RWPE1 (cell line): ENCODE measurements at regions not wholly inside any gene's neighbourhood (a gene's known extent, or its start where the extent isn't known, plus 50 kb on each side); places are given as distances from the start of the nearest gene placed in this dataset.

ENCODE experiments used
- CTCF ChIA-PET: fragments of 350-600 bp; sonication (Branson Sonifier 250); formaldehyde crosslinking; extraction: SDS; loops from one replicate; lab custom pipeline; 2021; lab: Yijun Ruan, JAX
- POLR2A ChIA-PET: fragments of 400-600 bp; formaldehyde crosslinking; extraction: SDS; loops from one replicate; lab custom pipeline; 2020; ENCODE audit warnings: antibody characterized with exemption; ENCODE audit not compliant: low non-redundant PET; lab: Yijun Ruan, JAX
- DNase-seq: peaks from one replicate; pipeline ENCODE4 v3.0.0; 2012; ENCODE audit warnings: low spot score
- H3K27ac ChIP-seq: fragments of 450-650 bp; 2 replicates; pipeline ENCODE4 v1.5.1; 2017
- TF ChIP-seq, protein P1 (sequence below): fragments of 450-650 bp; conservative IDR thresholded peaks from 2 replicates; pipeline ENCODE4 v1.5.1; 2017; ENCODE audit warnings: low read depth, mild to moderate bottlenecking

- no peak overlapping the region for H3K27ac ChIP-seq
- TF ChIP-seq, protein P1, sequence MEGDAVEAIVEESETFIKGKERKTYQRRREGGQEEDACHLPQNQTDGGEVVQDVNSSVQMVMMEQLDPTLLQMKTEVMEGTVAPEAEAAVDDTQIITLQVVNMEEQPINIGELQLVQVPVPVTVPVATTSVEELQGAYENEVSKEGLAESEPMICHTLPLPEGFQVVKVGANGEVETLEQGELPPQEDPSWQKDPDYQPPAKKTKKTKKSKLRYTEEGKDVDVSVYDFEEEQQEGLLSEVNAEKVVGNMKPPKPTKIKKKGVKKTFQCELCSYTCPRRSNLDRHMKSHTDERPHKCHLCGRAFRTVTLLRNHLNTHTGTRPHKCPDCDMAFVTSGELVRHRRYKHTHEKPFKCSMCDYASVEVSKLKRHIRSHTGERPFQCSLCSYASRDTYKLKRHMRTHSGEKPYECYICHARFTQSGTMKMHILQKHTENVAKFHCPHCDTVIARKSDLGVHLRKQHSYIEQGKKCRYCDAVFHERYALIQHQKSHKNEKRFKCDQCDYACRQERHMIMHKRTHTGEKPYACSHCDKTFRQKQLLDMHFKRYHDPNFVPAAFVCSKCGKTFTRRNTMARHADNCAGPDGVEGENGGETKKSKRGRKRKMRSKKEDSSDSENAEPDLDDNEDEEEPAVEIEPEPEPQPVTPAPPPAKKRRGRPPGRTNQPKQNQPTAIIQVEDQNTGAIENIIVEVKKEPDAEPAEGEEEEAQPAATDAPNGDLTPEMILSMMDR, result no peak
- CTCF ChIA-PET, result interaction anchor here (0.6 kb wide), 1 partner anchor 273 kb away, joined by 3 read pairs; no protein-coding TSS in a partner anchor
- DNase-seq, result no peak
- POLR2A ChIA-PET, result no interaction called here
Observed at GRCh38 chr9:38337181-38337580, 55.3 kb upstream of the ALDH1B1 start.

DNA sequence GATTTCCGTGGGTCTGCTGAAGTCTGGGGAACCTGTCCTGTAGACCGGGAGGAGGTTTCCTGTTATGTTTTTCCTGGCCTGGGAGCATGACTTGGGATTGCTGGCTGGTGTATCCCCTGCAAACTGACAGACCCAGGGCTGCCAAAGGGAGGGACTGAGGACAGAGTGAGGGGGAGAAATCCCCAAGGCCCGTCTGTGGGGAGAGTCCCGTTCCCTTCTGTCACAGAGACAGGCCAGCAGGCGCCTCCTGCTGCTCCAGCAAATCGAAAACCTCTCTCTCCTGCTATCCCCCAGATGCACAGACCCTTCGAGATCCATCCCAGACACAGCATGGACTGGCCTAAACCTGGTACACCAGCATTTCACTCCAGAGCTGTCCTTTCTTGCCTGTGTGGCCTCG, 56.2 kb upstream of the ALDH1B1 start:
- no peak for DNase-seq
- ChIA-PET CTCF (no interaction called here), POLR2A (no interaction called here)
- H3K27ac ChIP-seq, result no peak overlapping the region
- TF ChIP-seq, protein P1, result no peak

DNA sequence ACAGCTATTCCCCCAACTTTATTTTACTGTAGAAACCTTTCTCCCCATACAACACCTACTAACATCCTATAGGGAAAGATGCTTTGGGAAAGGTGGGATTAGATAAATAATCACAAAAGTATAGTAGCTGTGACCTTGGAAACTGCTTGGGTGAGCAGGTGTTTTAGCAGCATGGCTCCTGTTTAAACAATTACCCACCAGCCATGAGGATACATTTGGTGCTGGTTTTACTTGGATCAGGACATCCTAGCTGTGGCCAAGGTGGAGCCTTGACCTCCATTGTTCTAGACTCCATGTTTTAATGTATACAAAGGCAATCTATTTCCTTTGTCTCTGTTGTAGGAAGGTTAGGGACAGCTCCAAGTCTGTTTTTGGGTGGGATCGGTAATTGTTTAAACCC, 56.8 kb upstream of the ALDH1B1 start:
- DNase-seq, result no peak
- POLR2A ChIA-PET, result no interaction called here
- TF ChIP-seq, protein P1, result no peak
- CTCF ChIA-PET, result no interaction called here
- H3K27ac ChIP-seq, result no peak overlapping the region

DNA sequence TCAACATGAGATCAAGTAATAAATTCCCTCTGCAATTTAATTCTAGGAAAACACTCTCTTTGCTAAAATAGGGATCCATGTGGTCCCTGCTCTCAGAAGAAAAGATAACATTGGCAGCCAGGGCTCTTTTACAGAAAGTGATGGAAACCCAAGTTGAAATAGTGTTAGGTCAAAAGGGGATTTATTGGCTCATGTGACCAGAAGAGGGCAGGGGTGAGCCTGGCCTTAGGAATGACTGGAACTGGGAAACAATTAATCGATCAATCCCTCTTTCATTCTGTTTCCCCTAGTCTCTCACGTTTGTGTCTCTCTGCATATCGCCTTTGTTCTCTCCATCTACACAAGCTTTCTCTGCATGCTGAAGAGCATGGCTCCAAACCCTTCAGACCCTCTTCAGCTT, 58.3 kb upstream of the ALDH1B1 start:
- no peak overlapping the region for H3K27ac ChIP-seq
- TF ChIP-seq, protein P1, result peak; percentile 48
- DNase-seq, result peak; percentile 30
- ChIA-PET CTCF (interaction anchor here (0.9 to 1.0 kb wide), 2 partner anchors 11 to 286 kb away, joined by 3 read pairs; partner anchors contain the start of gene ANKRD18A), POLR2A (no interaction called here)

GRCh38 chr9:38333047-38333446, 59.5 kb upstream of the ALDH1B1 start:
- POLR2A ChIA-PET, result no interaction called here
- CTCF ChIA-PET, result interaction anchor here (0.6 to 1.0 kb wide), 2 partner anchors 13 to 419 kb away, joined by 3 to 4 read pairs; no protein-coding TSS in a partner anchor
- H3K27ac ChIP-seq, result no peak overlapping the region
- TF ChIP-seq, protein P1, result no peak
- no peak for DNase-seq

- CTCF ChIA-PET, result interaction anchor here (0.6 to 1.0 kb wide), 2 partner anchors 13 to 419 kb away, joined by 3 to 4 read pairs; no protein-coding TSS in a partner anchor
- no peak for DNase-seq
- TF ChIP-seq, protein P1, result no peak
- H3K27ac ChIP-seq, result no peak overlapping the region
- POLR2A ChIA-PET, result no interaction called here
Observed at GRCh38 chr9:38332625-38333024, 59.9 kb upstream of the ALDH1B1 start.

GRCh38 chr9:38331141-38331540, 61.4 kb upstream of the ALDH1B1 start:
- TF ChIP-seq, protein P1, result no peak
- POLR2A ChIA-PET, result no interaction called here
- DNase-seq, result no peak
- CTCF ChIA-PET, result interaction anchor here (0.6 kb wide), 1 partner anchor 625 kb away, joined by 3 read pairs; no protein-coding TSS in a partner anchor
- H3K27ac ChIP-seq, result no peak overlapping the region
